ENCODE measurements at regions not wholly inside any gene's neighbourhood (a gene's known extent, or its start where the extent isn't known, plus 50 kb on each side); places are given as distances from the start of the nearest gene placed in this dataset.

DNA sequence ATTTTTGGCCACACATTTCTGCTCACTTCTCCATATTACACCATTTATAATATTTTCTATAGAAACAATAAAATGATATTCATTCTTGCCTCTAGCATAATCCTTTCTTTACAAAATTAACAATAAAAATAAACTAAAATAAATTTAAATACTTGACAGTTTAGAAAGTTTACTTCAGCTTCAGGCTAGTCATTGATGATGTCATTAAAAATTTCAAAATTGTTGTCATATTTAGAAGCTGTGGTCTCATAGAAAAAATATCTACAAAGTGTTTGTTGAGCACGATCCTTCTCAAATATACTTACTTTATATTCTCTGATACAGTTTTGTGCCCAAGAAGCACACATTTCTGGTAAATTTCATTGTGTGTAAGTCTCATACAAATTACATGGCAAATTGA, 717.4 kb upstream of the CITED2 start:
- H3K4me1 ChIP-seq (replicated peaks in 1 of 2): no peaks in the 10 kb centered on the region
- intact Hi-C loops (cut with DNase I): no loop called here
- no peaks in the 10 kb centered on the region for H3K36me3 ChIP-seq (replicated peaks in 1 of 2)
- no peaks in the 10 kb centered on the region for H3K9me3 ChIP-seq (replicated peaks in 1 of 3)
- no peak overlapping the region for H3K4me3 ChIP-seq
- H3K27me3 ChIP-seq: no peaks in the 10 kb centered on the region
- no peak for DNase-seq
- TF ChIP-seq POLR2A (IDR thresholded peaks at IDR 0.05) (no peak), CTCF (IDR thresholded peaks at IDR 0.05) (no peak)
- H3K27ac ChIP-seq: no peak overlapping the region
- 89 to 96% (median 94%) methylated on average over 1 of the region's 1 CpG for whole genome bisulfite sequencing, 4 donors

- TF ChIP-seq POLR2A (IDR thresholded peaks at IDR 0.05): no peak
- TF ChIP-seq CTCF (IDR thresholded peaks at IDR 0.05): no peak
- H3K4me1 ChIP-seq (replicated peaks in 1 of 2): no peaks in the 10 kb centered on the region
- H3K4me3 ChIP-seq: no peak overlapping the region
- no peak for DNase-seq
- no peaks in the 10 kb centered on the region for H3K9me3 ChIP-seq (replicated peaks in 1 of 3)
- 81 to 95% (median 90%) methylated on average over 3 of the region's 3 CpGs for WGBS, 4 donors
- H3K27ac ChIP-seq: no peak overlapping the region
- no peaks in the 10 kb centered on the region for H3K27me3 ChIP-seq
- intact Hi-C loops (cut with DNase I): no loop called here
- H3K36me3 ChIP-seq (replicated peaks in 1 of 2): no peaks in the 10 kb centered on the region
Measured at GRCh38 chr6:140090871-140091270, 716.4 kb upstream of the CITED2 start.

- peaks cover 18 to 47% of the 10 kb centered on the region in 2 donors for H3K4me1 ChIP-seq (replicated peaks in 1 of 2)
- H3K27me3 ChIP-seq: no peaks in the 10 kb centered on the region
- no peak for DNase-seq
- 88 to 97% (median 93%) methylated on average over 3 of the region's 3 CpGs for WGBS, 4 donors
- H3K36me3 ChIP-seq (replicated peaks in 1 of 2): no peaks in the 10 kb centered on the region
- H3K27ac ChIP-seq: peak overlapping the region in 1 of 5 donors; percentile 52
- intact Hi-C loops (cut with DNase I): no loop called here
- H3K4me3 ChIP-seq: no peak overlapping the region
- TF ChIP-seq POLR2A (IDR thresholded peaks at IDR 0.05) (no peak), CTCF (IDR thresholded peaks at IDR 0.05) (no peak)
- no peaks in the 10 kb centered on the region for H3K9me3 ChIP-seq (replicated peaks in 1 of 3)
Measured at GRCh38 chr6:140083375-140083774, 708.9 kb upstream of the CITED2 start.

- intact Hi-C loops (cut with DNase I): no loop called here
- WGBS, 4 donors: 11 to 26% (median 22%) methylated on average over 1 of the region's 1 CpG
Measured at GRCh38 chr6:140082867-140083297, 708.4 kb upstream of the CITED2 start.

More at GRCh38 chr6:140082867-140083297, 708.4 kb upstream of the CITED2 start:
- DNase-seq: peak in 5 of 7 donors; percentile 32 to 65 (median 48)
- no peaks in the 10 kb centered on the region for H3K36me3 ChIP-seq (replicated peaks in 1 of 2)
- peak overlapping the region in 2 of 5 donors; percentile 27 to 52 for H3K27ac ChIP-seq
- no peak overlapping the region for H3K4me3 ChIP-seq
- TF ChIP-seq POLR2A (IDR thresholded peaks at IDR 0.05) (no peak), CTCF (IDR thresholded peaks at IDR 0.05) (no peak)
- H3K27me3 ChIP-seq: no peaks in the 10 kb centered on the region
- H3K4me1 ChIP-seq (replicated peaks in 1 of 2): peaks cover 21 to 52% of the 10 kb centered on the region in 2 donors
- H3K9me3 ChIP-seq (replicated peaks in 1 of 3): no peaks in the 10 kb centered on the region
